ENCODE measurements at regions not wholly inside any gene's neighbourhood (a gene's known extent, or its start where the extent isn't known, plus 50 kb on each side); places are given as distances from the start of the nearest gene placed in this dataset.

DNA sequence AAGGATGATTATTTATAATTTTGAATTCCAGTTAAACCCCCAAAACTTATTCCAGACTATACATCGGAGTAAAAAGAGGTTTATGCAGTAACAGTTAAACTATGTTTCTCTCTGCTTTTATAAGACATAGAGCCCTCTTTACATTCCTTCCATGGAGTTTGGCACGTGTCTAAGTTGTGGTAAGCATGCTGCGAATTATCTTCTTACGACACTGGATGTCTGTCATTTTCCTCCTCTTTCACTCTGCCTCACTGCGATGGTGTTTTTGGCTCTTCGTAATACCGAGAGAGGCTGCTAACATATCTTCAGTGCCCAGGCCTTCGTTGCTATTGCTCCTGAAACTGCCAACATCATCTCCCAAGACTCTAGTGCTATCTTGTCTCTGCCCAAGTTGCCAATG lies 83.9 kb upstream of the TGFBR2 start (continued):
- TF ChIP-seq POLR2AphosphoS5 (IDR thresholded peaks at IDR 0.05; ENCODE audit: low read depth) (no peak), EZH2 (IDR thresholded peaks at IDR 0.05; ENCODE audit: low read depth, unreplicated experiment) (no peak), EZH2phosphoT487 (IDR thresholded peaks at IDR 0.05; ENCODE audit: unreplicated experiment) (no peak), JUNB (IDR thresholded peaks at IDR 0.05; ENCODE audit: unreplicated experiment) (no peak), ZNF331 (CRISPR knock-in tag; IDR thresholded peaks at IDR 0.05; ENCODE audit: low read depth) (no peak)
- TF ChIP-seq, protein P1, sequence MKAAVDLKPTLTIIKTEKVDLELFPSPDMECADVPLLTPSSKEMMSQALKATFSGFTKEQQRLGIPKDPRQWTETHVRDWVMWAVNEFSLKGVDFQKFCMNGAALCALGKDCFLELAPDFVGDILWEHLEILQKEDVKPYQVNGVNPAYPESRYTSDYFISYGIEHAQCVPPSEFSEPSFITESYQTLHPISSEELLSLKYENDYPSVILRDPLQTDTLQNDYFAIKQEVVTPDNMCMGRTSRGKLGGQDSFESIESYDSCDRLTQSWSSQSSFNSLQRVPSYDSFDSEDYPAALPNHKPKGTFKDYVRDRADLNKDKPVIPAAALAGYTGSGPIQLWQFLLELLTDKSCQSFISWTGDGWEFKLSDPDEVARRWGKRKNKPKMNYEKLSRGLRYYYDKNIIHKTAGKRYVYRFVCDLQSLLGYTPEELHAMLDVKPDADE (IDR thresholded peaks at IDR 0.05), result no peak
- TF ChIP-seq, protein P2, sequence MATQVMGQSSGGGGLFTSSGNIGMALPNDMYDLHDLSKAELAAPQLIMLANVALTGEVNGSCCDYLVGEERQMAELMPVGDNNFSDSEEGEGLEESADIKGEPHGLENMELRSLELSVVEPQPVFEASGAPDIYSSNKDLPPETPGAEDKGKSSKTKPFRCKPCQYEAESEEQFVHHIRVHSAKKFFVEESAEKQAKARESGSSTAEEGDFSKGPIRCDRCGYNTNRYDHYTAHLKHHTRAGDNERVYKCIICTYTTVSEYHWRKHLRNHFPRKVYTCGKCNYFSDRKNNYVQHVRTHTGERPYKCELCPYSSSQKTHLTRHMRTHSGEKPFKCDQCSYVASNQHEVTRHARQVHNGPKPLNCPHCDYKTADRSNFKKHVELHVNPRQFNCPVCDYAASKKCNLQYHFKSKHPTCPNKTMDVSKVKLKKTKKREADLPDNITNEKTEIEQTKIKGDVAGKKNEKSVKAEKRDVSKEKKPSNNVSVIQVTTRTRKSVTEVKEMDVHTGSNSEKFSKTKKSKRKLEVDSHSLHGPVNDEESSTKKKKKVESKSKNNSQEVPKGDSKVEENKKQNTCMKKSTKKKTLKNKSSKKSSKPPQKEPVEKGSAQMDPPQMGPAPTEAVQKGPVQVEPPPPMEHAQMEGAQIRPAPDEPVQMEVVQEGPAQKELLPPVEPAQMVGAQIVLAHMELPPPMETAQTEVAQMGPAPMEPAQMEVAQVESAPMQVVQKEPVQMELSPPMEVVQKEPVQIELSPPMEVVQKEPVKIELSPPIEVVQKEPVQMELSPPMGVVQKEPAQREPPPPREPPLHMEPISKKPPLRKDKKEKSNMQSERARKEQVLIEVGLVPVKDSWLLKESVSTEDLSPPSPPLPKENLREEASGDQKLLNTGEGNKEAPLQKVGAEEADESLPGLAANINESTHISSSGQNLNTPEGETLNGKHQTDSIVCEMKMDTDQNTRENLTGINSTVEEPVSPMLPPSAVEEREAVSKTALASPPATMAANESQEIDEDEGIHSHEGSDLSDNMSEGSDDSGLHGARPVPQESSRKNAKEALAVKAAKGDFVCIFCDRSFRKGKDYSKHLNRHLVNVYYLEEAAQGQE (IDR thresholded peaks at IDR 0.05; ENCODE audit: unreplicated experiment), result no peak

DNA sequence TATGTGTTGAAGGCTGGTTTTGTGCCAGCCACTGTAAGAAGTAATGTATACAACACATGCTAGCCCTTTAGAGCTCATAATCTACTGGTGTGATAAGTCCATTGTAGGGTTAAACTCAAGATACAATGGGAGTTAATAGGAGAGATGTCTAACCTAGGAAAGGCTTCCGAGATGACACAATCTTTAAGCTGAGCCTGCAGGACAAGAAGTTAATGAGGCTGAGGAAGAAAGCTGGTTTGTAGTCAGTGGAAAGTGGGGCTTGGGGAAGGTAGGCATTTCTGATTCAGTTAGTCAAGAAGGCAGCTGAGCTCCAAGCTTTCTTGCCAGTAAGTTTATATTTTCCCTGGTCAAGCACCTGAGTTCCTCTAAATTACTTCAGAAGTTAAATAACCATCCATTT lies 83.0 kb upstream of the TGFBR2 start:
- H4K20me1 ChIP-seq (replicated peaks; ENCODE audit: insufficient read depth), result no peaks in the 10 kb centered on the region
- no peaks in the 10 kb centered on the region for H3K36me3 ChIP-seq (ENCODE audit: insufficient read depth)
- Mint-ChIP-seq H3K27ac (no peak overlapping the region), H3K9me3 (no peaks in the 10 kb centered on the region; the same call in 2 of the 3 replicates), H3K4me1 (peaks cover 4% of the 10 kb centered on the region), H3K36me3 (ENCODE audit: low read depth) (no peaks in the 10 kb centered on the region), H3K27me3 (ENCODE audit: insufficient read depth, low read depth, poor library complexity) (no peaks in the 10 kb centered on the region), H3K4me3 (no peak overlapping the region)
- H3K4me2 ChIP-seq, result no peak overlapping the region
- H3K9me2 ChIP-seq (ENCODE audit: insufficient read depth), result peaks cover under 1% of the 10 kb centered on the region
- H3K27me3 ChIP-seq (ENCODE audit: insufficient read depth), result no peaks in the 10 kb centered on the region
- no peak overlapping the region for H2AFZ ChIP-seq
- H3F3A ChIP-seq (replicated peaks; ENCODE audit: low read depth), result no peaks in the 10 kb centered on the region
- DNase-seq (ENCODE audit: low spot score) (no peak), ATAC-seq (no peak)
- H3K27ac ChIP-seq (ENCODE audit: low read depth), result no peak overlapping the region
- no peaks in the 10 kb centered on the region for H3K79me2 ChIP-seq (replicated peaks; ENCODE audit: insufficient read depth)
- H3K4me1 ChIP-seq (ENCODE audit: insufficient read depth), result no peaks in the 10 kb centered on the region
- no peak overlapping the region for H3K4me3 ChIP-seq
- TF ChIP-seq EZH2 (IDR thresholded peaks at IDR 0.05; ENCODE audit: low read depth, unreplicated experiment) (no peak), JUNB (IDR thresholded peaks at IDR 0.05; ENCODE audit: unreplicated experiment) (no peak), CREB1 (CRISPR knock-in tag; IDR thresholded peaks at IDR 0.05; ENCODE audit: low read depth) (no peak), STAT1 (IDR thresholded peaks at IDR 0.05; ENCODE audit: unreplicated experiment) (no peak), ZNF114 (CRISPR knock-in tag; IDR thresholded peaks at IDR 0.05) (no peak), ZNF331 (CRISPR knock-in tag; IDR thresholded peaks at IDR 0.05; ENCODE audit: low read depth) (no peak), EZH2phosphoT487 (IDR thresholded peaks at IDR 0.05; ENCODE audit: unreplicated experiment) (no peak), NANOG (IDR thresholded peaks at IDR 0.05; ENCODE audit: borderline replicate concordance) (no peak), POLR2AphosphoS5 (IDR thresholded peaks at IDR 0.05; ENCODE audit: low read depth) (no peak)
- TF ChIP-seq, protein P2 (IDR thresholded peaks at IDR 0.05; ENCODE audit: unreplicated experiment), result no peak
- TF ChIP-seq, protein P3, sequence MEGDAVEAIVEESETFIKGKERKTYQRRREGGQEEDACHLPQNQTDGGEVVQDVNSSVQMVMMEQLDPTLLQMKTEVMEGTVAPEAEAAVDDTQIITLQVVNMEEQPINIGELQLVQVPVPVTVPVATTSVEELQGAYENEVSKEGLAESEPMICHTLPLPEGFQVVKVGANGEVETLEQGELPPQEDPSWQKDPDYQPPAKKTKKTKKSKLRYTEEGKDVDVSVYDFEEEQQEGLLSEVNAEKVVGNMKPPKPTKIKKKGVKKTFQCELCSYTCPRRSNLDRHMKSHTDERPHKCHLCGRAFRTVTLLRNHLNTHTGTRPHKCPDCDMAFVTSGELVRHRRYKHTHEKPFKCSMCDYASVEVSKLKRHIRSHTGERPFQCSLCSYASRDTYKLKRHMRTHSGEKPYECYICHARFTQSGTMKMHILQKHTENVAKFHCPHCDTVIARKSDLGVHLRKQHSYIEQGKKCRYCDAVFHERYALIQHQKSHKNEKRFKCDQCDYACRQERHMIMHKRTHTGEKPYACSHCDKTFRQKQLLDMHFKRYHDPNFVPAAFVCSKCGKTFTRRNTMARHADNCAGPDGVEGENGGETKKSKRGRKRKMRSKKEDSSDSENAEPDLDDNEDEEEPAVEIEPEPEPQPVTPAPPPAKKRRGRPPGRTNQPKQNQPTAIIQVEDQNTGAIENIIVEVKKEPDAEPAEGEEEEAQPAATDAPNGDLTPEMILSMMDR (conservative IDR thresholded peaks at IDR 0.05; ENCODE audit: low read depth in 2 of 2), result no peak
- TF ChIP-seq, protein P1 (IDR thresholded peaks at IDR 0.05), result no peak

Data from GM23338 (cell line).